ENCODE measurements at regions not wholly inside any gene's neighbourhood (a gene's known extent, or its start where the extent isn't known, plus 50 kb on each side); places are given as distances from the start of the nearest gene placed in this dataset.

DNA sequence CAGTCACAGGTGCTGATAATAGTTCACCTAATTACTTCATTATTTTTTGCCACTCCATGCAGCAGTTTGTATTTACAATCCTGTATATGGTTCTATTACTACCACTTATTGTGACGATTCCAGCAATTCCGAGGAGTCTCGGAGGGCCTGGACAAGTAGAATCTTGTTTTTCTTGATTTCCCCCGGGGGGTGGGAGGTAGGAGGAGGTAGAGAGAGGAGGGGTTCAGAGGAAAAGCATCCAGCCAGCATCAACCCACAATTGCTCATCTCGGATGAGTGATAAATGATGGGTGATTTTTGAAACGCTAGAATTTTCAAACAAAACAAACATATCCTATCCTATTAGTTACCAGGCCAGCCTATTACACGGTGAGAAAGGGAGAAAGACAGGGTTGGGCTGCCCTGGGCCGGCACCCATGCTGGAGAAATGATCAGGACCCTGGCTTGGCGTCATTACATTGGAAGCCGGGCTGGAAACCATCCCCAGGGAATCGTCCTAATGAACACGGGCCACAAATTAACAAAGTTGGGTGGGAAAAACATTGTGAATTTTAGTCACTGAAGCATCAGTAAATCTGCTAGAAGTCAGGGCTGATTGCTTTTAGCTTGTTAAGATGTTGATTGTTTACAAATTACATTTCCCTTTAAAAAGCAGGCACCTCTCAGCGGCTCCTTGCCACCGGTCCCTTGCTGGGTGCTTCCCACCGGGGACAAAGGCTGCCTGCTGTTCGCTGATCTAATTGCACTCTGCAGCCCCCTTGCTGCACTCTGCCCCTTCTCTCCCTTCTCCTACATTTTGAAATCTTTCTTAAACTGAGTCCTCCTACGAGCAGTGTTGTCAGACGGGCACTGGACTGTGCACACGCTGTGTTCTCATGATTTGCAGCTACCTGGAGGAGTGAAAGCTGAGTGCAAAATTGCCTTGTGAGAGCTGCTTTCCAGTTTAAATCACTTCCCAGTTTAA is 95.5 kb downstream of the FAM204A start:
- Histone ChIP-seq H3K36me3 (ENCODE audit: control insufficient read depth in 1 of 2, insufficient read depth in 2 of 2, low read length in 2 of 2) (no peaks in the 10 kb centered on the region), H3K27me3 (ENCODE audit: control insufficient read depth in 1 of 2, insufficient read depth in 2 of 2, low read length in 2 of 2) (peaks cover 41 to 44% of the 10 kb centered on the region in 2 donors), H3K4me3 (ENCODE audit: low read depth in 1 of 2, low read length in 2 of 2) (no peak overlapping the region), H3K9ac (ENCODE audit: low read depth in 1 of 2, low read length in 2 of 2) (no peak overlapping the region), H3K4me1 (ENCODE audit: control insufficient read depth in 1 of 2, insufficient read depth in 2 of 2, low read length in 2 of 2) (no peaks in the 10 kb centered on the region), H3K27ac (ENCODE audit: low read depth, low read length) (no peak overlapping the region), H3K9me3 (ENCODE audit: control insufficient read depth in 1 of 2, low read length in 2 of 2) (no peaks in the 10 kb centered on the region)

DNA sequence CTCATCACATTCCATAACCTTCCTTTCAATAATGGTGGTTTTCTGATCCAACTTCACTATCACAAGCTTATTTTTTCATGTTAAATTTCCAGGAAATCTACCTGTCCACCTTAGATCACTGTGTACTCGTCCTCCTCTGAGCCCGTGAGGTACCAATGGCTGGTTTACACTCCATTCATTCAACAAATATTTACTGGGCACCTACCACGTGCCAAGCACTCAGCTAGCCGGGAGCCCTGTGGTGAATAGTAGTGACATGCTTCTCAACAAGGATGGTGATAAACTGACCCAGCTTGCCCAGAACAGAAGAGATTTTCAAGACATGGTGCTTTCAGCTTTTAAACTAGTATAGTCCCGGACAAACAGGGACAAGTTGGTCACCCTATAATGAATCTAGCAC is 98.2 kb downstream of the FAM204A start:
- Histone ChIP-seq H3K4me3 (ENCODE audit: low read depth in 1 of 2, low read length in 2 of 2) (no peak overlapping the region), H3K36me3 (ENCODE audit: control insufficient read depth in 1 of 2, insufficient read depth in 2 of 2, low read length in 2 of 2) (no peaks in the 10 kb centered on the region), H3K4me1 (ENCODE audit: control insufficient read depth in 1 of 2, insufficient read depth in 2 of 2, low read length in 2 of 2) (peaks cover 0 to 4% of the 10 kb centered on the region in 2 donors), H3K9me3 (ENCODE audit: control insufficient read depth in 1 of 2, low read length in 2 of 2) (no peaks in the 10 kb centered on the region), H3K9ac (ENCODE audit: low read depth in 1 of 2, low read length in 2 of 2) (no peak overlapping the region), H3K27me3 (ENCODE audit: control insufficient read depth in 1 of 2, insufficient read depth in 2 of 2, low read length in 2 of 2) (peaks cover 47 to 53% of the 10 kb centered on the region in 2 donors), H3K27ac (ENCODE audit: low read depth, low read length) (no peak overlapping the region)

DNA sequence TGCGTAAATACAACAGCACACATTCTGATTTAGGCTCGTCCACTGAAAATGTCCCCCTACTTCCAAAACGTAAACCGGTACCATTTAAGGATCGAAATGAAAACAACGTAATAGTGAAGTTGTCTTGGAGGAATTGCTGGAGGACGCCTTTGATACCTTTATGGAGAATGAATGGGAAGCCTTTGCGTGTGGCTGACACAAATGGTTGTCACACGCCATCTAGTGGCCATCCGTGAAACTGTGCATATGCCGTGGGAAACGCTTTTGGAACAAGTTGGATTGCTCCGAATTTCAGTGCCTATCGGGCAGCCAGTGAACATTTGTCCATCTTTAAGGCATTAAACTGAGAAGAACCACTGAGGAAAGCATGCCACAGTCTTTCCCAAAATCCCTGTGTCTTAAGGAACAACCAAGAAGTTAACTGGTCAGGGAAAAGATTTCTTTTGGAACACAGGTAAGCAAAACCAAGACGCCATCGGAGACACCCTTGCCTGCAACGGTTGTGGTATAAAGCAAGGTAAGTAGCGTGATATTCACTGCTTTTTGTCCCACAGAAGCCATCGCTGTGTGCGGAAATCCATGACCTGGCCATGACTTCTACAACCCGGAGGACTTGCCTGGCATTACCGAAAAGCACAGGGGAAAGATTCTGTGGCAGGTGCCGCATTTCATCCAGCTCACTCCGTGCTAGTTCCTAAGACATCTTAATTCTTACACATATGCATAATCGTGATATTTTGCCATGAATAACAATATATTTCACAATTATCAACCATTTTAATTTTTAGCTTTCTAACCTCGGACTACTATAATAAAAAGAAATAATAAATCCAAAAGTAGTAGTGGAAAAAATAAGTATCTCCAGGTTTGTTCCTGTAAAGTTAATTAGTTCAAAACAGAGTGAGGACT is 100.6 kb downstream of the FAM204A start:
- Histone ChIP-seq H3K27me3 (ENCODE audit: control insufficient read depth in 1 of 2, insufficient read depth in 2 of 2, low read length in 2 of 2) (peaks cover 44 to 49% of the 10 kb centered on the region in 2 donors), H3K4me3 (ENCODE audit: low read depth in 1 of 2, low read length in 2 of 2) (no peak overlapping the region), H3K27ac (ENCODE audit: low read depth, low read length) (no peak overlapping the region), H3K36me3 (ENCODE audit: control insufficient read depth in 1 of 2, insufficient read depth in 2 of 2, low read length in 2 of 2) (no peaks in the 10 kb centered on the region), H3K9me3 (ENCODE audit: control insufficient read depth in 1 of 2, low read length in 2 of 2) (no peaks in the 10 kb centered on the region), H3K9ac (ENCODE audit: low read depth in 1 of 2, low read length in 2 of 2) (no peak overlapping the region), H3K4me1 (ENCODE audit: control insufficient read depth in 1 of 2, insufficient read depth in 2 of 2, low read length in 2 of 2) (peaks cover 0 to 4% of the 10 kb centered on the region in 2 donors)

DNA sequence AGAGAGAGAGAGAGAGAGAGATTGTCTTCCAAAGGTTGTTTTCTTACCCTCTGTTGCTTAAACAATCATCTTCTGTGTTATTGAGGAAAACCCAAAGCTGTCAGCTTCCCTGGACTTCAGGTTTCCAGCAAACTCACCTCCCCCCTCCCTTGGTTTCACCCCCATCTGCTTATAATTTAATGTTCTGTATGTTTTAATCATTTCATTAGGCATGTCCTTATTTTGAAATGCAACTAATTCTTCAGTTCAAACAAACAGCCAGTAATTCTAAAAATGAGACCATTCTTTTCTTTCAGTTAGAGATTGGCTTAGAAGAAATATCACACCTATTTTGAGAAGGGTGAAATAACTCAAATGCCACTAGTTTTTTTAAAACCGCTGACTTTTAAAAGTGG is 102.9 kb downstream of the FAM204A start:
- H3K36me3 ChIP-seq (ENCODE audit: control insufficient read depth in 1 of 2, insufficient read depth in 2 of 2, low read length in 2 of 2) = no peaks in the 10 kb centered on the region
- H3K27me3 ChIP-seq (ENCODE audit: control insufficient read depth in 1 of 2, insufficient read depth in 2 of 2, low read length in 2 of 2) = peaks cover 33 to 43% of the 10 kb centered on the region in 2 donors
- no peak overlapping the region for H3K27ac ChIP-seq (ENCODE audit: low read depth, low read length)
- no peak overlapping the region for H3K4me3 ChIP-seq (ENCODE audit: low read depth in 1 of 2, low read length in 2 of 2)
- H3K9ac ChIP-seq (ENCODE audit: low read depth in 1 of 2, low read length in 2 of 2) = no peak overlapping the region
- no peaks in the 10 kb centered on the region for H3K9me3 ChIP-seq (ENCODE audit: control insufficient read depth in 1 of 2, low read length in 2 of 2)
- peaks cover 0 to 4% of the 10 kb centered on the region in 2 donors for H3K4me1 ChIP-seq (ENCODE audit: control insufficient read depth in 1 of 2, insufficient read depth in 2 of 2, low read length in 2 of 2)

DNA sequence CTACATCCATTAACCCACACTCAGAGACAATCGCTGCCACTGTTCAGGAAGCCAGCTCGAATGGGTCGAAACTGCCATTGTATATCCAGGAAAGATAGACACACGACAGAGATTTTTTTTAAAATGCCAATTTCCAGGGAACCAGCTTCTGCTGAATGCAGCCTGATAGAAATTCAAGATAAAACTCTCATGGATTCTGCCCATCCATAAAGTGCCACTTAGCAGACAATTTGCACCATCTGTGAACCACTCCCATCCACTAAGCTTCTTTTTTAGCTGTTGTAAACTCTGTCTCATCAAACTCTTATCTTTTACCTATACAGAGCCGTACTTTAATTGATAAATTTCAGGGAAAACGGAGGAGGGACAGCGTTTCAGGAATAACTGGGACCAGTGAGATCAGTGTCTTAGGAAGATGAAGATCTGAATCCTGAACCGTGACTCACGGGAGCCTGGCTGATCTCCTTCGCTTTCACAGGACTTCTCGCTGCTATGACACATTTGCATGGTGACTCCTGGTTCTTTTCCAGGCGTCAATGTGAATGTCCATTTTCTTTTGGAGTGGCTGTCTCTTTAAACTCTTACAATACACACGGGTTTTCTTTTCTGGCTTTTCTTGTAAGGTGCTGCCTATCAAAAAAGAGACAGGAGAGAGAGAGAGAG is 103.4 kb downstream of the FAM204A start:
- H3K27me3 ChIP-seq (ENCODE audit: control insufficient read depth in 1 of 2, insufficient read depth in 2 of 2, low read length in 2 of 2) = peaks cover 29 to 43% of the 10 kb centered on the region in 2 donors
- H3K9ac ChIP-seq (ENCODE audit: low read depth in 1 of 2, low read length in 2 of 2) = no peak overlapping the region
- no peaks in the 10 kb centered on the region for H3K36me3 ChIP-seq (ENCODE audit: control insufficient read depth in 1 of 2, insufficient read depth in 2 of 2, low read length in 2 of 2)
- no peak overlapping the region for H3K4me3 ChIP-seq (ENCODE audit: low read depth in 1 of 2, low read length in 2 of 2)
- H3K9me3 ChIP-seq (ENCODE audit: control insufficient read depth in 1 of 2, low read length in 2 of 2) = no peaks in the 10 kb centered on the region
- H3K27ac ChIP-seq (ENCODE audit: low read depth, low read length) = no peak overlapping the region
- peaks cover 0 to 4% of the 10 kb centered on the region in 2 donors for H3K4me1 ChIP-seq (ENCODE audit: control insufficient read depth in 1 of 2, insufficient read depth in 2 of 2, low read length in 2 of 2)

DNA sequence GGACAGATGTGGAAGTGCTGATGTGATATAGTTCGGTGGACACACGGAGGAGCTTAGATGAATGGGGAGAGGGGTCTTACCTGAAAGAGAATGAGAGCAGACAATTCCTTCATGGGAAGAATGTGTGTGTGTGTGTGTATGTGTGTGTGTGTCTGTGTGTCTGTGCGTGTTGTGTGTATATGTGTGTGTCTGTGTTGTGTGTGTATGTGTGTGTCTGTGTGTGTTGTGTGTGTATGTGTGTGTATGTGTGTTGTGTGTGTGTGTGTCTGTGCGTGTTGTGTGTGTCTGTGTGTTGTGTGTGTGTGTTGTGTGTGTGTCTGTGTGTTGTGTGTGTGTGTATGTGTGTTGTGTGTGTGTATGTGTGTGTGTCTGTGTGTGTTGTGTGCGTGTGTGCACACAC is 104.2 kb downstream of the FAM204A start:
- Histone ChIP-seq H3K27ac (ENCODE audit: low read depth, low read length) (no peak overlapping the region), H3K9ac (ENCODE audit: low read depth in 1 of 2, low read length in 2 of 2) (no peak overlapping the region), H3K27me3 (ENCODE audit: control insufficient read depth in 1 of 2, insufficient read depth in 2 of 2, low read length in 2 of 2) (peaks cover 26 to 37% of the 10 kb centered on the region in 2 donors), H3K9me3 (ENCODE audit: control insufficient read depth in 1 of 2, low read length in 2 of 2) (no peaks in the 10 kb centered on the region), H3K36me3 (ENCODE audit: control insufficient read depth in 1 of 2, insufficient read depth in 2 of 2, low read length in 2 of 2) (no peaks in the 10 kb centered on the region), H3K4me1 (ENCODE audit: control insufficient read depth in 1 of 2, insufficient read depth in 2 of 2, low read length in 2 of 2) (peaks cover 0 to 4% of the 10 kb centered on the region in 2 donors), H3K4me3 (ENCODE audit: low read depth in 1 of 2, low read length in 2 of 2) (no peak overlapping the region)

DNA sequence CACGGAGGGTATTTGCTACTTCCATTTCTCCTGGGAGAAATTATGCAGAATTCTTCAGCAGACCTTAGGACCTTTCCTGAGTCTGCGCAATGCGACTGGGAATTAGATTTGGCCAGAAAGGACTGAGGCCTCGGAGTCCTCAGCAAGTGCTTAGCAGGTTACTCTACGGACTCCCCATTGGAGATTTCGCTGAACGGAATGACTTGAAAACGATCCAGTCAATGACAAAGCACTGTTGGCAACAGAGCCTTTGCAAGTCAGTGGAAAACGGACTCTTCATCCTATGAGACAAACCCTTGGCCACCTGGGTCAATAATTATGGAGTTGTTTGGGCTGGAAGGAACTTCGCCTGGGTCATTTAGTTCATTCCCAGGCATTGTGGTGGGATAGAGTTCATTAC is 107.4 kb downstream of the FAM204A start:
- Histone ChIP-seq H3K9me3 (ENCODE audit: control insufficient read depth in 1 of 2, low read length in 2 of 2) (no peaks in the 10 kb centered on the region), H3K9ac (ENCODE audit: low read depth in 1 of 2, low read length in 2 of 2) (no peak overlapping the region), H3K36me3 (ENCODE audit: control insufficient read depth in 1 of 2, insufficient read depth in 2 of 2, low read length in 2 of 2) (no peaks in the 10 kb centered on the region), H3K4me3 (ENCODE audit: low read depth in 1 of 2, low read length in 2 of 2) (no peak overlapping the region), H3K27me3 (ENCODE audit: control insufficient read depth in 1 of 2, insufficient read depth in 2 of 2, low read length in 2 of 2) (peaks cover 16 to 19% of the 10 kb centered on the region in 2 donors), H3K27ac (ENCODE audit: low read depth, low read length) (no peak overlapping the region), H3K4me1 (ENCODE audit: control insufficient read depth in 1 of 2, insufficient read depth in 2 of 2, low read length in 2 of 2) (no peaks in the 10 kb centered on the region)

DNA sequence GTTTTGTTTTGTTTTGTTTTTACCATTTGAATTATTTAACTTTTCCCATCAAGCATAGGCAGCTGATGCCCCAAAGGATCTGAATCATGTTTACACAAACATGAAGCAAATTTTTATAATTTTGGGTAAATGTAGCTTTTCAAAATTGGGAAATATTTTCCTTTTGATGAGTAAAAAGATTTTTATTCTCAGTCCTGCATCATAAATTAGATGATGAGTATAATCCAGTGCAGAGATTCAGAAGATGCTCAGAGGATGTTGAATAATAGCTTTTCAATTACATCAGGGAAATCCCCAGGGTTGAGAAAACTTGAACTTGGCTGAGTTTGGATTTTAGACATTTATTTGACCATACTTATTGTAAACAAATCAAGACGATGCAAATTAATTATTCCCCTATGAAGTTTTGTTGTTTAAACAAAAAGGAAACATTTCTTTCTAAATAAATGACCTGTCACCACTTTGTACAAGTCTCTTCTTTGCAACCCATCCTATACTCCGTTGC is 121.7 kb downstream of the FAM204A start:
- Histone ChIP-seq H3K27ac (ENCODE audit: low read depth, low read length) (no peak overlapping the region), H3K4me1 (ENCODE audit: control insufficient read depth in 1 of 2, insufficient read depth in 2 of 2, low read length in 2 of 2) (no peaks in the 10 kb centered on the region), H3K36me3 (ENCODE audit: control insufficient read depth in 1 of 2, insufficient read depth in 2 of 2, low read length in 2 of 2) (no peaks in the 10 kb centered on the region), H3K27me3 (ENCODE audit: control insufficient read depth in 1 of 2, insufficient read depth in 2 of 2, low read length in 2 of 2) (no peaks in the 10 kb centered on the region), H3K9ac (ENCODE audit: low read depth in 1 of 2, low read length in 2 of 2) (no peak overlapping the region), H3K9me3 (ENCODE audit: control insufficient read depth in 1 of 2, low read length in 2 of 2) (no peaks in the 10 kb centered on the region), H3K4me3 (ENCODE audit: low read depth in 1 of 2, low read length in 2 of 2) (no peak overlapping the region)

DNA sequence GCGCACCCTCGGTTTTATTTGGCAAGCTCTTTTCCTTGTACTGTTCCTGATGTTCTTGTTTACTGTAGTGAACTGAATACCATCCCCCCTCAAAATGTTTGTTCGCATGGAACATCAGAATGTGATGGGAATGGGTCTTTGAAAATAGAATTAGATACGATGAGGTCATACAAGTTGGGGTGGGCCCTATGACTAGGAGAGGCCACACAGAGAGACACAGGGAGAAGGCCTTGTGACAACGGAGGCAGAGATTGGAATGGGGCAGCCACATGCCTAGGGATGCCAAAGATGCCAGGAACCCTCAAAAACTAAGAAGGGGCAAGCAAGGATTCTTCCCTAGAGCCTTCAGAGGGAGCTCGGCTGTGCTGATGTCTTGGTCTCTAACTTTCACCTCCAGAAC is 123.6 kb downstream of the FAM204A start:
- H3K4me1 ChIP-seq (ENCODE audit: control insufficient read depth in 1 of 2, insufficient read depth in 2 of 2, low read length in 2 of 2) = peaks cover 0 to under 1% of the 10 kb centered on the region in 2 donors
- no peaks in the 10 kb centered on the region for H3K36me3 ChIP-seq (ENCODE audit: control insufficient read depth in 1 of 2, insufficient read depth in 2 of 2, low read length in 2 of 2)
- H3K27ac ChIP-seq (ENCODE audit: low read depth, low read length) = no peak overlapping the region
- H3K27me3 ChIP-seq (ENCODE audit: control insufficient read depth in 1 of 2, insufficient read depth in 2 of 2, low read length in 2 of 2) = no peaks in the 10 kb centered on the region
- H3K4me3 ChIP-seq (ENCODE audit: low read depth in 1 of 2, low read length in 2 of 2) = no peak overlapping the region
- no peaks in the 10 kb centered on the region for H3K9me3 ChIP-seq (ENCODE audit: control insufficient read depth in 1 of 2, low read length in 2 of 2)
- H3K9ac ChIP-seq (ENCODE audit: low read depth in 1 of 2, low read length in 2 of 2) = no peak overlapping the region

Data from duodenal mucosa (tissue), 2 donors.